Uterus (tissue), 2 donors: ENCODE measurements at regions not wholly inside any gene's neighbourhood (a gene's known extent, or its start where the extent isn't known, plus 50 kb on each side); places are given as distances from the start of the nearest gene placed in this dataset.

Experiments
- CTCF ChIP-seq, 4 experiments: fragments of 200-600 bp in 2 of 4; fragments of 450-650 bp in 2 of 4; sonication (generic) in 2 of 4; IDR thresholded peaks; one replicate each; pipeline ENCODE4 v1.5.1; 2016 to 2019; ENCODE audit warnings: antibody characterized with exemption in 4 of 4, mild to moderate bottlenecking in 2 of 4, moderate library complexity in 1 of 4
- POLR2A ChIP-seq, 2 donors: fragments of 450-650 bp; IDR thresholded peaks; one replicate each; pipeline ENCODE4 v1.6.1; 2016; ENCODE audit warnings: antibody characterized with exemption in 2 of 2, mild to moderate bottlenecking in 1 of 2, moderate library complexity in 1 of 2

GRCh38 chr5:166942948-166943347 is 1348.5 kb upstream of the WWC1 start:
- TF ChIP-seq CTCF (IDR thresholded peaks at IDR 0.05), result no peak
- no peak for TF ChIP-seq POLR2A (IDR thresholded peaks at IDR 0.05)
